ENCODE measurements at regions not wholly inside any gene's neighbourhood (a gene's known extent, or its start where the extent isn't known, plus 50 kb on each side); places are given as distances from the start of the nearest gene placed in this dataset.
"Not testable (repeated sequence)": the region's sequence is repeated elsewhere in the genome, so short reads cannot be mapped to it uniquely, and the experiment has no call there.

GRCh38 chr20:23299673-23300050, 50.9 kb upstream of the NXT1 start:
- no peak for DNase-seq (ENCODE audit: low read depth in 2 of 3, low spot score in 1 of 3)

GRCh38 chr20:23298926-23299672, 51.5 kb upstream of the NXT1 start:
- DNase-seq (ENCODE audit: low read depth in 2 of 3, low spot score in 1 of 3) = no peak

DNA sequence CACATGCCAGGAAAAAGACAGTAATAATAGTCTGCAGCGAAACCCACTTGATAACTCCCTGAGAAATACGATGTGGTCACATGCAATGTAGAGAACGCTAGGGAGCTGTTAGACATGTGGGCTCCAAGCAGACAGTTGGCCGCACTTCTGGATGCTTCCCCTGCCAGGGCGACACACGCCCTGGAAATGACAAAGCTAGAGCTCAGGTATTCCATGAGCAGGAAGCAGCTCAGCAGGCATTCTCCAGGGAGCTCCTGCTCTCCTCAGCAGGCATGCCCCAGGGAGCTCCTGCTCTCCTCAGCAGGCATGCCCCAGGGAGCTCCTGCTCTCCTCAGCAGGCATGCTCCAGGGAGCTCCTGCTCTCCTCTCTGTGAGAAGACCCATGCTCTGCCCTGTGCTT, 52.4 kb upstream of the NXT1 start:
- no peak for DNase-seq (ENCODE audit: low read depth in 2 of 3, low spot score in 1 of 3)

DNA sequence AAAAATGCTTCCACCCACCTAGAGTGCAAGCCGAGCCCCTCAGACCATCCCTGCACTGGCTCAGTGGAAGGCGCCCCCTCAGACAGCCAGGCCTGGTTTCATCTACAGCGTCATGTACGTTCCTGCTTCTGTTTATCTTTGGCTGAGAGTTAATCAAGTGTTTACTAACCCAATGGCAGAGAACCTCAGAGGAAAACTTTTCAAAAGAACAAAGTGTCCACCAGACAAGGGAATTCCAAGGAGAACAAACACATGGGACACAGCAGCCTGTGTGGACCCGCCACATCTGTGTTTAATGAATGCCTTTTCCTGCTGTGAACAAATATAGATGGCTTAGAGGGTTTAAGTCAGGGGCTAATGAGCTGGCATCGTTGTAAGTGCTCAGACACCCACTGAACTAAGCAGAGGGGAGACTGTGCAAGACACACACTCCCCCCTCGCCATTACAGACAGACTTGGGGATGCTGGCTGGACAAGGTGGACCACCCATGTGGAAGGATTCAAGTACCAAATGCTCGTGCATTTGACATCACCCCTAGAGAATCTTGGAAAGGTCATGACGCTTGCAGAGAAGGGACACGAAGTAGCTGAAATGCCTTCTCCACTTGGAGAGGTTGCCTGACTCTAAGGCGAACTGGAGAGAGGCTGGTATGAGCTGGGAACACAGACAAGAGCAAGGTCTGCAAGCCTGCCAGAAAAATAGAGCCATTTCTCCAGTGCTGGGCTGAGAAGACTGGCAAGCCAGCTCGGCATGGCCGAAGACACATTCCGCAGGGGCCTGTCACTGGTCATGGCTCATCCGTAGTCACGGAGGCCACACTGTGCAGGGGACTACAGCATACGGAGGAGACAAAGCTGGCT, 53.5 kb upstream of the NXT1 start:
- no peak for DNase-seq (ENCODE audit: low read depth in 2 of 3, low spot score in 1 of 3)

DNA sequence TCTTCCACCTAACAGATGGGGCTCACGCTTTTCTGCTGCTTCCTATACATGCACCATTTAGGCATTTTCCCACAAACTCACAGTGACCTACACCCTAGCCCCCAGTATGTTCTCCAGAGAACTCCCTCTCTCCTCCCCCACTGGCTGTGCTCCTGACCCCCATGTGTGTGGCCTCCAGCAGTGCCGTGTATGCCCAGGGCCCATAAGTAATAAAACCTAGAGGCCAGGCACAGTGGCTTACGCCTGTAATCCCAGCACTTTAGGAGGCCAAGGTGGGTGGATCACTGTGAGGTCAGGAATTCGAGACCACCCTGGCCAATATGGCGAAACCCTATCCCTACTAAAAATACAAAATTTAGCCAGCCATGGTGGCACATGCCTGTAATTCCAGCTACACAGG, 54.7 kb upstream of the NXT1 start:
- DNase-seq (ENCODE audit: low read depth in 2 of 3, low spot score in 1 of 3) = no peak

DNA sequence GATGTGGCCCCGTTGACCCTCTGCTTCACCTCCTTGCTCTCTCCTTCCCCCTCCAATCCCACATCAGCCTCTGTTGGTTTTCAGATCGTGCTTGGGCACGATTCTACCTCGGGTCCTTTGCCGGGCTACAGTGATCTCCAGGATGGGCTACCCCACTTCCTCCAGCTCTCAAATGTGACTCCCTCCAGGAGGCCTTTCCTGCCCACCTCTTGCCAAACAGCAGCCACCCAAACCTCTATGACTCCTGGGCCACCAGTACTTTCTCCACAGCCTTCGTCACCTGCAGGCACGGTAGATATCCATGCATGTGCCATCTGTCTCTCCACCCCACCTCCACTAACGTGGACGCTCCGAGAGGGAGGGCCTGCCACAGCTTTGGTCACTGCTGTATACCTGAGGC, 55.9 kb upstream of the NXT1 start:
- DNase-seq (ENCODE audit: low read depth in 2 of 3, low spot score in 1 of 3) = no peak

DNA sequence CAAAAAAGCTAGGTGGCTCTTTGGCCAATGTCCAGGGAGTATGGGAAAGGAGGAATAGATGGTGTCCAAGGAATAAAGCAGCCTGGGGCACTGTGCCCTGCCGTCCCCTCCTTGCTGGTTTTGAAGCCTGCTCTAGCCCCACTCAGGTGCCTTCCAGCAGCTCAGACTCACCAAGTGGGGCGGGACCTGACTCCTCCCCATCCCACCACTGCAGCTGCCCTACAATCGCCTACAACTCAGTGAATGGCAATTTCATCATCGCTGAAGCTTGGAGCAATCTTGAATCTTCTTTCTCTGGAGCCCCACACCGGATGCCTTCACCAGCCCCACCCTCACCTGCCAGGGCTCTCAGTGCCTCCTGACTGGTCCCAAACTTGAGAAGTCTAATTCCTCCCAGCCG, 56.4 kb upstream of the NXT1 start:
- no peak for DNase-seq (ENCODE audit: low read depth in 2 of 3, low spot score in 1 of 3)

DNA sequence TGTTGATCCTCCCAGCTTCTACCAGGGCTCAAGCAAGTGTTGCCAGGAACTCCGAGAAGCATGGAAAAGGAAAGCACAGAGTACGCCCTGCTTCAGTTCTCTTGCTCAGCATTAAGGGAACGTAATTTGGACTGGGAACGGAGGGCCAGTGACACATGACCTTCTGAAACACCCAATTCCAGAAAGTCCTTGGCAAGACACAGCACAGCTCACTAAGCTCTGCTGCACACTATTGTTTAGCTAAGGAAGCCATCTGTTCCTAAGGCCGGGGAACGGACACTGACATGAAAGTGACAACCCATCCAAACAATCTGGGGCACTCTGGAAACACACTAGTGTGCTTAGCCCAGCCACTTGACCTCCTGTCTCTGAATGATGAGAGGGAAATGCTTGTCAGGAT, 56.9 kb upstream of the NXT1 start:
- no peak for DNase-seq (ENCODE audit: low read depth in 2 of 3, low spot score in 1 of 3)

- not testable (repeated sequence) for DNase-seq (ENCODE audit: low read depth in 2 of 3, low spot score in 1 of 3)
These were observed 58.3 kb upstream of the NXT1 start for GRCh38 chr20:23292311-23292710.

- DNase-seq (ENCODE audit: low read depth in 2 of 3, low spot score in 1 of 3) = no peak
These were observed 58.9 kb upstream of the NXT1 start for GRCh38 chr20:23291575-23292240.

GRCh38 chr20:23290761-23291574, 59.6 kb upstream of the NXT1 start:
- DNase-seq (ENCODE audit: low read depth in 2 of 3, low spot score in 1 of 3) = no peak

DNA sequence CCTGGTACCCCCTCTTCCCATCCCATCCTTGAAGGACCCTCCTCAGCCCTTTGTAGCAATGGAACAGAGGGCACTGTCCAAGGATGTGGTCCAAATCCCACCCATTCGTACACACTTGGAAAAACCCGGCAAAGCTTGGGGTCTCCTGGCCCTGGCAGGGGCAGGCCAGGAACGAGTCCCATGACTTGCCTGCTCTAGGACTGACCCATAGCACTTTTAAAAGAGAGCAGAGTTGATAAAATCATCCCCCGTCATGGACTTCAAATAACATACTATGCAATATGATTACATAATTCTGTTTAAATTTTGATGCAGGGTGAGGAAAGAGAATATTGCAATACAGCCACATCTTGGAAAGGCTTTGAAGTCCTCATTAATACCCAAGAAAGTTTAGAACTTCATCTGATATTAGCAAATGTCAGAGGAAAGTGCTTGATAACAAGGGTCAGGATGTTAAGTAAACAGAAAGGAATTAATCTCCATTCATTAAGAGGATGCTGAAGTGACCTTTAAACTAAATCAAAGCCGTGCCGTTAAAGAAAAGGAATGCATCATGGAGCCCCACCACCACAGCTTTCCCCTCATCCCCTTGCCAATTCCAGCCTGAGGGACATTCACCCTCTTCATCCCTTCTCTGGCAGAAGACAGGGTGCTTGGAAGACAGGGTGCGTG, 60.7 kb upstream of the NXT1 start:
- no peak for DNase-seq (ENCODE audit: low read depth in 2 of 3, low spot score in 1 of 3)

- DNase-seq (ENCODE audit: low read depth in 2 of 3, low spot score in 1 of 3) = no peak
These were observed 61.3 kb upstream of the NXT1 start for GRCh38 chr20:23289249-23289648.

GRCh38 chr20:23287354-23288190, 63.0 kb upstream of the NXT1 start:
- DNase-seq (ENCODE audit: low read depth in 2 of 3, low spot score in 1 of 3) = no peak

- no peak for DNase-seq (ENCODE audit: low read depth in 2 of 3, low spot score in 1 of 3)
These were observed 64.2 kb upstream of the NXT1 start for GRCh38 chr20:23286346-23286745.

GRCh38 chr20:23285536-23285935, 65.1 kb upstream of the NXT1 start:
- no peak for DNase-seq (ENCODE audit: low read depth in 2 of 3, low spot score in 1 of 3)

DNA sequence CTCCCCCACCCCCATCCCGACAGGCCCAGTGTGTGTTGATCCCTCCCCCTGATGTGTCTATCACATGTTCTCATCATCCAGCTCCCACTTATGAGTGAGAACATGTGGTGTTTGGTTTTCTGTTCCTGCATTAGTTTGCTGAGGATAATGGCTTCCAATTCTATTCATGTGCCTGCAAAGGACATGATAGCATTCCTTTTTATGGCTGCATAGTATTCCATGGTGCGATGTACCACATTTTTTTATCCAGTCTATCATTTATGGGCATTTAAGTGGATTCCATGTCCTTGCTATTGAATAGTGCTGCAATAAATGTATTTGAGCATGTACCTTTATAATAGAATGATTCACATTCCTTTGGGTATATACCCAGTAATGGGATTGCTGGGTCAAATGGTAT, 66.6 kb upstream of the NXT1 start:
- no peak for DNase-seq (ENCODE audit: low read depth in 2 of 3, low spot score in 1 of 3)

DNA sequence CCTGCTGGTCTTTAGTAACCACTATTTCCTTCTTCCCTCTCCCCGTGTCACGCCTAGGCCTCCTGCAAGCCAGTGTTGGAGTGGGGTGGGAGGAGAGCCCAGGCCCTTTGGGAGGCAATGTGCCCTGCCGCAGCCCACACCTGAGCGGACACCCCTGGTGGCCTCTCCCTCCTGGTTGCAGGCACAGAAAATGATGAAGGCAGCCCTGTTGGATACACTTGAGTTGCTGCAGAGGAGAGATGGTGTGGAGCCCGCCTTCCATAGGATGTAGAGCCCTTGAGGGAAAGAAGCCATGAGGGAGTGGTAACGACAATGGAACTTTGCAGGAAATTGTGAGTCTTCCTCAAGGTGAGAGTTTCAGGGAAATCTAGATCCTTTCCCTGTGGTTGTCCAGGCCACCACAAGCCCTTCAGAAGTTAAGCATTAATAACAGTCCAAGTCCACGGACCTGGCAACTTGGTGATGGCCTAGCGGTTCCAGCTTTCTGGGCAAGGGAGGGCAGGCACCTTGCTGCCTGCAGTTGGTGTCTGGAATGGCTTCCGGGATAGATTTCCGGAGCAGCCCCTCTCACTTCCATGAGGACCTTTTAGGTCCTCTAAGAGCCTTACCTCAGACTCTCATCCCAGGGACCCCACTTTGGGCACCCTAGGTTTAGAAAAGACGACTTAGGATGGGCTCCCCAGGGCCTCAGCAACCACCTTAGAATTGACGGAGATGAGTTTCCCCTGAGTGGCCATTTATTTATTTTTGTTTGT, 67.3 kb upstream of the NXT1 start:
- no peak for DNase-seq (ENCODE audit: low read depth in 2 of 3, low spot score in 1 of 3)

- DNase-seq (ENCODE audit: low read depth in 2 of 3, low spot score in 1 of 3) = no peak
These were observed 68.0 kb upstream of the NXT1 start for GRCh38 chr20:23282546-23282945.

All from stimulated activated CD4-positive, alpha-beta T cell treated with anti-CD3 and anti-CD28 coated beads, Interleukin-12 subunit alpha, Interleukin-12 subunit beta, amount 100 ng/mL, for 48 hours (primary cell).